Right lobe of liver (tissue), 6 donors: ENCODE measurements at regions not wholly inside any gene's neighbourhood (a gene's known extent, or its start where the extent isn't known, plus 50 kb on each side); places are given as distances from the start of the nearest gene placed in this dataset.
"Not testable (repeated sequence)": the region's sequence is repeated elsewhere in the genome, so short reads cannot be mapped to it uniquely, and the experiment has no call there.

Experiments used
- ATAC-seq, 4 donors: fragments of 200-7000 bp; cut with Tn5 transposase; one replicate each; pipeline ENCODE4 v1.9.1; 2020; ENCODE audit warnings: mild to moderate bottlenecking in 4 of 4, moderate library complexity in 4 of 4
- DNase-seq, 3 donors: peaks; one replicate each; pipeline ENCODE4 v3.0.0-alpha.2; 2020
- H3K27ac ChIP-seq, 3 donors: fragments of 200-600 bp; one replicate each; pipeline ENCODE4 v1.8.0; 2022
- H3K27me3 ChIP-seq, 2 donors: fragments of 200-600 bp; one replicate each; pipeline ENCODE4 v1.8.0; 2022
- H3K36me3 ChIP-seq, 4 donors: fragments of 200-600 bp; sonication (generic) in 1 of 4; one replicate each; pipeline versions ENCODE4 v1.5.1 to v1.8.0; 2017 to 2022; ENCODE audit warnings: control low read depth in 1 of 4
- H3K4me1 ChIP-seq, 4 donors: fragments of 200-600 bp; sonication (generic) in 1 of 4; one replicate each; pipeline versions ENCODE4 v1.5.1 to v1.8.0; 2017 to 2022; ENCODE audit warnings: control low read depth in 1 of 4
- H3K4me3 ChIP-seq, 3 donors: fragments of 200-600 bp; one replicate each; pipeline ENCODE4 v1.8.0; 2022
- H3K9me3 ChIP-seq, 4 donors: fragments of 200-600 bp; sonication (generic) in 1 of 4; one replicate each; pipeline versions ENCODE4 v1.5.1 to v1.8.0; 2017 to 2022; ENCODE audit warnings: control low read depth in 1 of 4
- POLR2A ChIP-seq: fragments of 450-650 bp; IDR thresholded peaks from one replicate; pipeline ENCODE4 v1.6.1; 2017; ENCODE audit warnings: antibody characterized with exemption, mild to moderate bottlenecking
- WGBS: methylation state at CpG from one replicate; pipeline ENCODE4 v1.1.6; 2018; ENCODE audit warnings: low coverage, low lambda C conversion rate; ENCODE audit not compliant: insufficient coverage; ENCODE audit errors: missing lambda C conversion rate; 5-methylcytosine and 5-hydroxymethylcytosine counted together
- intact Hi-C, 2 donors: fragments of 100-400 bp; cut with DNase I; formaldehyde crosslinking; loops; one replicate each; pipeline versions ENCODE4 v1.11.2 to v1.14.1; 2022
- donor health status: DM: no; HTN: yes; CAD: no.
- donor health status: DM: no; HTN: no; CAD: no.
- donor health status: DM: no; HTN: no; CAD: no.
- donor health status: DM: no; HTN: yes; CAD: no.
- donor health status: DM: no; HTN: yes; CAD: no.

DNA sequence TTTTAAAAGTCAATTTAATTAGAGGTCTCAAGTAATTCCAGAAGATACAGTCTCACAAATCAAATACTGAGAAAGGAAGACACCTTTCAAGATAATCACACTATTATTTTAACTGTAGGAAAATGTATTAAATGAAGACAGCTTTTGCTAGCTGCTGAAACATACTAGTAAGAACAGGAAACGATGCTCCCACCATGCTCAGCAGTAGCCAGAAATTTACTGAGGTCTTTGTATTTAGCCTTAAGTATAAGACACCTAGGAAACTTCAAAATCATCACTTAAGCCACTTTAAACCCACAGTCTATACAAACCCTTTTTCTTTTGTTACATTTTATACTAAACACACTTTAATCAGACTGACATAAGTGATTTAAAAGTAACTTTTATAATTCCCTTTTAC lies 72.7 kb upstream of the NPIPB12 start:
- intact Hi-C loops, H3K27me3 ChIP-seq, H3K36me3 ChIP-seq, ATAC-seq, H3K4me3 ChIP-seq, DNase-seq, H3K9me3 ChIP-seq, H3K27ac ChIP-seq, H3K4me1 ChIP-seq: not testable (repeated sequence)
- 40% methylated on average over 1 of the region's 1 CpG for WGBS

DNA sequence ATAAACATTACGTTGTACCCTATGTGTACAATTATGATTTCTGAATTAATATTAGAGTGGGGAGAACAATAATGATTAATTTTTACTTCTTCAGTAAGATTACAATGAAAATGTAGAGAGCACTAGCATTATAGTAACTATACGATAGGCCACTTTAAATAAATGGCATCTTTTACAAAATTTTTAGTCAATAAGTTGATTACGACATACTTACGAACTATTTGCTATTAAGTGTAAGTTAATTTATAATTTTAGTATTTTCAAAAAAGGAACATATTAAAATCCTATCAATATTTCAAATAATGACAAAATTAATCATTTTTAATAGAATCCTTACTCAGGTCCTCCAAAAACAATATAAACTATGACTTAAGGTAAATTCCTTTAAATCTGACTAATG lies 75.6 kb upstream of the NPIPB12 start:
- 71% methylated on average over 4 of the region's 4 CpGs for WGBS
- ATAC-seq, H3K4me1 ChIP-seq, intact Hi-C loops, H3K9me3 ChIP-seq, H3K36me3 ChIP-seq, DNase-seq, H3K4me3 ChIP-seq, H3K27me3 ChIP-seq, H3K27ac ChIP-seq: not testable (repeated sequence)

DNA sequence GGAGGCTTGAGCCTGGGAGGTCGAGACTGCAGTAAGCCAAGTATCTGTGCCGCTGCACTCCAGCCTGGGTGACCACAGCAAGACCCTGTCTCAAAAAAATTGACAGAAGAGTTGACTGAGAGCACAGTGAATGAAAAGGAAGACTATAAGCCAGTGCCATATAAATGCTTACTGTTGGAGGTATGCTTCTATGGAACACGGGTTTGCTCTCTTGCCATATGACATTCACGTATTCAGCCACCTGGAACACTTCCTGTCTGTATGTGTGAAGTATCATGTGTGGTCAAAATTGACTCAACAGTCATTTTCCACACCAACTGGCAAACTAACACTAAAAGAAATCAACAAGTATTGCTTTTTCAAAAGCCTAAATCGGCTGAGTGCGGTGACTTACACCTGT lies 71.1 kb upstream of the SPN start:
- DNase-seq, H3K27ac ChIP-seq, H3K4me3 ChIP-seq, H3K36me3 ChIP-seq, H3K9me3 ChIP-seq, H3K4me1 ChIP-seq, intact Hi-C loops, H3K27me3 ChIP-seq, ATAC-seq: not testable (repeated sequence)
- WGBS, result 69% methylated on average over 2 of the region's 6 CpGs

DNA sequence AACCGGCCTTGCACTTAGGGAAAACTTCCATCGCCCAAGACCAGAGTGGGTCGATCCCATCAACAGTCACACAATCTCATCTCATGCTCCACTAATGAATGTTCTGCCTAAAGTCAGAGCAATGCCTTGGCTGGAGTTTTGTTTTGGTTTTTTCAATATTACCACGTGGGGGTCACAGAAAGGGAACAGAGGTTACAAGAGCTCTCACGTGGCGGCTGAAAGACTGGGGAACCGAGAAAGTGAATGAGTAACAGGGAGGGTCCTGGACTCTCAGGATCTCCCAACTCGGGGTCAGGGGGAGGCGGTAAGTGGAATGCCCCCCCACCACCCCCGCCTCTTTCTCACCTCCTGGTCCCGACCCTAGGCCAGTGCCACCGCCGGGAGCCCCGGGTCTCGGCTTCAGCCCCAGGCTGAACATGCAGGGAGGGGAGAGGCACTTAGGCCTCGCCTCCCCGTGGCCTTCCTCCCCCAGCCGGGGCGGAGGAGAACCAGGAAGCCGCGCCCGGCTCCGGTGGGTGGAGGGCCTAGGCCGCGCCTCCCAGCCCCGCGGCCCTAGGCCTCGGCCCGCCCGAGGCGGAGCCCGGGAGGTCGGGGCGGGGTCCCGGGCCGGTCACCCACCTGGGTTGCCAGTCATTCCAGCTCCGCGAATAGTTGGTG lies 68.7 kb upstream of the SPN start:
- WGBS, result 0% methylated on average over 5 of the region's 38 CpGs
- H3K9me3 ChIP-seq, H3K36me3 ChIP-seq, H3K27me3 ChIP-seq, intact Hi-C loops, H3K4me1 ChIP-seq: not testable (repeated sequence)
- peak in 2 of 3 donors; percentile 61 to 84 for DNase-seq
- ATAC-seq, result peak; percentile 61 to 88 (median 75)
- peak overlapping the region; percentile 49 to 69 (median 68) for H3K4me3 ChIP-seq
- H3K27ac ChIP-seq, result peak overlapping the region; percentile 51 to 82 (median 74)

DNA sequence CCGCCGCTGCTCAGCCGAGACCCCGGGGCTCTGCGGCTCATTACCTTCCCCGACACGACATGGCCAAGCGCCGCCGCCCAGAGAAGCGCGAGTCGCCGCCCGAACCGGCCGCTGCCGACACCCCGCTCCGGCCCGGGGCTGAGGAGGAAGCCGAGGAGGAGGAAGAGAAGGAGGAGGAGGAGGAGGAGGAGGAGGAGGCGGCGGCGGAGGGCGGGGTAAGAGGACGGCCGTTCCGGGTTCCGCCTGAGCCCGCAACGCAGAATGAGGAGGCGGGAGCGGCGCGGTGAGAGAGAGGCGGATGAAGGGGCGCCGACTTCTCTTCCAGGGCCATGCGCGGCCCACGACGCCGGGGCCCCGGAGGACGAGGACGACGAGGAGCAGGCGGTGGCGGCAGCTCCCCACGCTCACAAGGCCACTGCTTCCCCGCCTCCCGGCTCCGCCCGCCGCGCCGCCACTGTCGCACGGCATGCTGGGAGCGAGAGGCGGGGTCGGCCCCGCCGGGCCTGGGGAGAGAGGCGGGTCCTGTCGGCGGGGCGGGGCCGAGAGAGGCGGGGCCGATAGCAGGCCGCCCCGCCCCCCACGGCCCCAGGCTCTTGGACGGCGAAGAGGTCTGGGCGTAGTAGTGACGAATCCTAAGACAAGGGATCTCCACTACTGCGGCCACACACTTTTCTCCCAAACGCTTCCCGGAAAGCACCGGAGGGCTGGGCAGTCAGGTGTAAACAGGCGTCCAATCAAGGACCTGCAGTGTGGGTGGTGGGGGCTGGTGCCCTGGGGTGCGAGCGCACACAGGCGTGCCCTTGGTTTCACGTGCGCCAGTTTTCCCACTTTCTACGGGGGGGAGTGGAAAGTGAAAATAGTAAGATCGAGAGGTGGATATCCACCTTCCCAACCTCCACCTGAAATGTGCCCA lies 67.9 kb upstream of the SPN start:
- ATAC-seq, result peak; percentile 92 to 95 (median 92)
- H3K36me3 ChIP-seq, H3K27me3 ChIP-seq, H3K9me3 ChIP-seq, intact Hi-C loops, H3K4me1 ChIP-seq: not testable (repeated sequence)
- 1% methylated on average over 44 of the region's 91 CpGs for WGBS
- TF ChIP-seq POLR2A, result peak; percentile 77
- peak overlapping the region; percentile 74 to 82 (median 78) for H3K27ac ChIP-seq
- peak overlapping the region; percentile 49 to 69 (median 68) for H3K4me3 ChIP-seq
- DNase-seq, result peak; percentile 94 to 95 (median 95)

DNA sequence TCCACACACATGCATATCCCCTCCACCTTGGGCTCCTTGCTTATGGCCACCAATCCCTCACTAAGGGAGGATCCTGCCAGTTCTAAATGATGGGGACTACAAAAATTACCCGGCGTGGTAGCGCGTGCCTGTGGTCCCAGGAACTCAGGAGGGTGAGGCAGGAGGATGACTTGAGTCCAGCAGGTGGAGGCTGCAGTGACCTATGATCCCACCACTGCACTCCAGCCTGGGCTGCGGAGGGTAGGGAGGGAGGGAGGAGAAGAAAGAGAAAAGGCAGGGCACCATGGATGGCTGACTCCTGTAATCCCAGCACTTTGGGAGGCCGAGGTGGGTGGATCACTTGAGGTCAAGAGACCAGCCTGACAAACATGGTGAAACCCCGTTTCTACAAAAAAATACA lies 66.0 kb upstream of the SPN start:
- 63% methylated on average over 2 of the region's 7 CpGs for WGBS
- ATAC-seq, DNase-seq: not testable (repeated sequence)

DNA sequence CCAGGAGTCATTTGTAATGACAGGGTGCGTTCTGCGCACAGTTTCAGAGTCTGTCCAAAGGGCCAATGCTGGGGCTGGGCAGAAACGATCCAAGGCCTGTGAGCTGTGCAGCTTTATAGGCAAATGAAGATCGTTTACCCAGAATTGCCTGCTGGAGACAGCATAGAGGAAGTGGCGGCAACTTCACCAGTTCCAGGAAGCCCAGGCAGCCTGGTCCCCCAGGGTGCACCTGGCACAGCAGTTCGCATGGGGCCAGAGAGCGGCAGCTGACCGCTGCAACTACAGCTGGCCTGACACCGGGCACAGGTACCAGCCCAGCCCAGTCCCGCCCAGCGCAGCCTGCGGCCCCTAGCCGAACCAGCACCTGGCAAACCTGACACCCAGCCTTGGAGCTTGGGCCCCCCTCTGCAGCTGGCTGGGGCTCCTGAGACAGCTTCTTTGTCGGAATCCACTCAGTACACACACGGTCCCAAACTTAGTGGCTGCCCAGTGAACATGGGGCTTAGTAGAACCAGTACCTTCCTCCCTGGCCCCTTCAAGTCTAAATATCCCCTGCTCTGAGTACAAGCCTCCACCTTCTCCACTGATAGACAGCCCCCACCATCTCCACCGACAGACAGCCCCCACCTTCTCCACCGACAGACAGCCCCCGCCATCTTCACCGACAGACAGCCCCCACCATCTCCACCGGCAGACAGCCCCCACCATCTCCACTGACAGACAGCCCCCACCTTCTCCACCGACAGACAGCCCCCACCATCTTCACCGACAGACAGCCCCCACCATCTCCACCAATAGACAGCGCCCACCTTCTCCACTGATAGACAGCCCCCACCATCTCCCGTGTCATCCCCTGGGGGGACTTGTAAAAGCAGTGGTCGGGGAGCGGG lies 62.7 kb upstream of the SPN start:
- H3K9me3 ChIP-seq, H3K27ac ChIP-seq, H3K27me3 ChIP-seq, H3K4me3 ChIP-seq, H3K36me3 ChIP-seq, intact Hi-C loops: not testable (repeated sequence)
- DNase-seq (peak in 1 of 3 donors; percentile 41), ATAC-seq (peak in 2 of 4 donors; percentile 1 to 9)
- peaks cover 0 to 14% (median 0%) of the 10 kb centered on the region in 4 donors for H3K4me1 ChIP-seq
- WGBS, result 66% methylated on average over 13 of the region's 26 CpGs

More for the DNA sequence above, 66.0 kb upstream of the SPN start:
- intact Hi-C loops, H3K36me3 ChIP-seq, H3K9me3 ChIP-seq, H3K27ac ChIP-seq, H3K27me3 ChIP-seq, H3K4me1 ChIP-seq, H3K4me3 ChIP-seq: not testable (repeated sequence)

DNA sequence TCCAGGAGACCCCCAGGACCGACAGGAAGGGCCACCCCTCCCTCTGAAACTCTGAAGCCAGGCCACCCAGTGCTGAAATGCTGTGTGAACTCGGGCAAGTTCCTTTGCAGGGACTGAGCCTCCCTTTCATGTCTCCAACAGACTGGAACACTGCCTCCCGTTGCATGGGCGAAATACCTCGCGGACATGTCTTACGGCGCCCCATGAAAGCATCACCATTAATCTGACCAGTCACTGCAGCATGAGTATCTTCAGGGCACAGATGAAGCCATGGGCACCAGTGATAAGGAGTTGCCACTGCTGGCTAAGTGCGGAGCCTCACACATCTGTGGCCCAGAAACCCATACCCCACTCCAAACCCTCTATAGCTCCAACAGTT lies 60.8 kb upstream of the SPN start:
- intact Hi-C loops, H3K27ac ChIP-seq, H3K36me3 ChIP-seq, H3K27me3 ChIP-seq, ATAC-seq, DNase-seq, H3K4me3 ChIP-seq, H3K9me3 ChIP-seq: not testable (repeated sequence)
- H3K4me1 ChIP-seq, result peaks cover 0 to 21% (median 0%) of the 10 kb centered on the region in 4 donors
- 79% methylated on average over 2 of the region's 9 CpGs for WGBS

DNA sequence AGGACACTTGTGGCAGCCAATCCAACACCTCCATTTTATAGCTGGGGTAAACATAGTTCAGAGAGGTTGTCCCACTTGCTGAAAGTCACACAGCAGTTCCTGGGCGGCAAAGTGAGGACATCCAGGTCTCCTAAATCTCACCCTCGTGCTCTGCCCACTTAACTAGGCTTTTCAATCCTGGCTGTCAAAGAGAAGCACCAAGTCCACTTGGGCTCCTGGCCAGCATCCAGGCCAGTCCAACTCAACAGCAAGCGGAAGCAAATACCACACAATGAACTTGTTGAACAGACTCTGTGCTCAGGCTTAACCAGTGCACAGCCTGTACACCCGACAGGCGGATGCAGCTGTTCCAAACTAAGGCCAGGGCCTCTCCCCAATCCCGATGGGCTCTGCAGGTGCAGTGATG lies 60.4 kb upstream of the SPN start:
- intact Hi-C loops, H3K4me3 ChIP-seq, DNase-seq, H3K36me3 ChIP-seq, H3K27ac ChIP-seq, H3K27me3 ChIP-seq, H3K9me3 ChIP-seq: not testable (repeated sequence)
- WGBS, result no CpG with 5 or more reads among the region's 6 CpGs
- H3K4me1 ChIP-seq, result peaks cover 0 to 21% (median 0%) of the 10 kb centered on the region in 4 donors
- peak; percentile 22 to 46 (median 36) for ATAC-seq

DNA sequence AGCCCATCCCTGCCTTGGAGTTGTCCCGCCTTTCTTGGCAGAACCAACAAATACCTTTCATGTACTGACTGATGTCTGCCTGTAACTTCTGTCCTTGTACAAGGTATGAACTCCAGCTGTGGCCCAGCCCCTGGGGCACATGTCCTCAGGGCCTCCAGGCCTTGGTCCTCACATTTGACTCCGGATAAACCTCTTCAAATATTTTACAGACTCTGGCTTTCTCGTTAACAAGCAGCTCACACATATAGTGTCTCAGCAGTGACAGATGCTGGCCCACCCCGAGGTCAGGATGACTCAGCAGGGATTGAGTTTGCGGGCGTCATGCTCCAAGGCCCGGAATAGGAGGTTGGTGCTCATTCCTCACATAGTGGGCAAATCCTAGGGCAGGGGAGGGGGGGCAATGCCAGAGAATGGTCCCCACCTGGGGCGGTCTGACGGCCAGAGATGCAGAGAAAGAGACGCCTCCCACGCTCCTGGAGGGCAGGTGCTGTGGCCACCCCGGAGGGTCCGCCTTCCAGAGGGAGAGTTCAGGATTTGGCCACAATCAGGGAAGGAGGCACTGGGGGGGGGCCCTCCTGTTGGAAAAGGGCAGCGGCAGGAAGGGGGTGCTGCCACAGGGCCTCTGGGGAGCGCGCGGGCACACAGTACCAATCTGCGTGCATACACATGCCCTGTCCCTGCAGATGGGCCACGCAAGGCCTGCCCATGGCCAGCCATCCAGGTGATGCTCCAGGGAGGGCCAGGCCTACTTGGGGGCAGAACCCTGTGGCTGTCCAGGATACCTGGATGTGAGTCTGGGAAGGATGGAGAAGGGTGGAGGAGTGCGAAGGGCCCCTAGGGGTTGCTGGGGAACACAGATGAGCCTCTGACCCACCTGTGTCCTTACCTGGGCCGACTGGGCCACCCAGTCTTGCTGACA lies 58.2 kb upstream of the SPN start:
- peak in 1 of 4 donors; percentile 15 for ATAC-seq
- H3K4me3 ChIP-seq, H3K36me3 ChIP-seq, H3K27me3 ChIP-seq, H3K9me3 ChIP-seq, intact Hi-C loops, DNase-seq, H3K27ac ChIP-seq: not testable (repeated sequence)
- peaks cover 0 to 21% (median 0%) of the 10 kb centered on the region in 4 donors for H3K4me1 ChIP-seq
- WGBS, result 81% methylated on average over 5 of the region's 21 CpGs
